ENCODE measurements at regions not wholly inside any gene's neighbourhood (a gene's known extent, or its start where the extent isn't known, plus 50 kb on each side); places are given as distances from the start of the nearest gene placed in this dataset.

DNA sequence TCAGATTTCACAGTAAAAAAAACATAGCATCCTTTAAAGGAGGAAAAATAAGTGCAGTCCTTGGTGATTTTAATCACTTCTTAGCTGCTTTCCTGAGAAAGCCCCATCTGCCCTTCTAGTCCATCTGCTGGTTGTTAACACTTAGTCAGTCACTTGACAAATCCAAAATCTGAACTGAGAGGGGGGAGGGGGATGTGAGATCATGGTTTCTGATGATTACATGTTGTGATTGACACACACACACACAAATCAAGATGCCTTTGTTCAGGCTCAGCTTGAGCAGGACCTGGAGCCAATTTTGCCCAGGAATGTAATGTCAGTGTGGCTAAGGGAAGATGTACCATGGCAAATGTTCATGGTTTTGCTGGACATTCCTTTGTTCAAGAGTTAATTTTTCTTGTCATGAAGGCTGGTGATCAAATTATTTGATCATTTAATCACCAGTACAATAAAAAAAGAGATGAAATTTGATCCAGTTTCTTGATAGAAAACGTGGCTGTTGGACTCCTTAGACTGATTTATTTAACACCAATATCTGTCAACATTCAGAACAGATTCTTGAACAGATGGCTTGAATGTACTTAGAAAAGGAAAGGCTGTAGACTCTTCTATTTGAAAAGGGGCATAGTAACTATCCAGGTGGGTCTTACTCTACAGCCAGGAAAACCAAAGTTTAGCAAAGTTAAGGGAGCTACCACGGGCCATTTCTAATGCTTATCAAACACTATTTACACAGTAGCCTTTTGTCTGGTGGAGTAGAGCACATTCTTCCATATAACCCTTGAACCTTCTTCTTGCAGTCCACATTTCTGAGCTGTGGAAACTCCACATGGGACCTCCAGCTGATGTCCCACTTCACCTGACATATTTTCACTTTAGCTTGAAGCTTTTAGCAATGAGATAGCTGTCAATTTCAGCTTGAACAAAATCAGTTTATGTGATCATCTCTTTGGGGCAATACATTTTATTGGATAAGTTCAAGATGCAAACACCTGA lies 408.7 kb downstream of the PIK3C3 start:
- no peak for TF ChIP-seq POLR2A (IDR thresholded peaks at IDR 0.05)
- TF ChIP-seq CTCF (IDR thresholded peaks at IDR 0.05) = no peak
